Keratinocyte (primary cell): ENCODE measurements at regions not wholly inside any gene's neighbourhood (a gene's known extent, or its start where the extent isn't known, plus 50 kb on each side); places are given as distances from the start of the nearest gene placed in this dataset.

Source experiments
- EZH2 ChIP-seq: IDR thresholded peaks from one replicate; pipeline ENCODE4 v1.6.1; 2012; ENCODE audit warnings: inconsistent platforms, mild to moderate bottlenecking, low read length, moderate library complexity
- TF ChIP-seq, protein P1 (sequence below), 3 experiments: IDR thresholded peaks in 1 of 3; conservative IDR thresholded peaks in 1 of 3; optimal IDR thresholded peaks in 1 of 3; 2 replicates in 2 of 3; 3 replicates in 1 of 3; pipeline versions ENCODE3 to v1.5.1; 2011; ENCODE audit warnings: low read length in 3 of 3, mild to moderate bottlenecking in 3 of 3, moderate library complexity in 2 of 3, control low read depth in 1 of 3, inconsistent platforms in 1 of 3; ENCODE audit not compliant: insufficient read depth in 2 of 3; ENCODE audit errors: extremely low read depth in 1 of 3

DNA sequence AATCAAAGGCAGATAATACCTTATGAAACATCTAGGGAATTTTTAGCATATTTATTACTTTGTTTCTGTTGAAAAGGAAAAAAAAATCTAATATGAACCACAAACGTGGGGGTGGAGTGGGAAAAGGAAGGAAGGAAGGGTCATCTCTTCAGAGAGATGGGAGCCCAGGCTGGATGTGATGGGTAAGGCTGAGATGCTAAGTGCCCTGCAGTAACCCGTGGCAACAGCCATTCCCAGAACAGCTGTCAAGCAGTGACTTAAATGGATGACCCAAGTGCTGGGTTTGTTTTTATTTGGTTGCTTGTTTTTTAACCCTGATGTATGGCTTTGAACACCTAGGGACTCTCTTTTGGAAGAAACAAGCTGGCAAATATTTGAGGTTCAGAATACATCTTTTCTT, 50.7 kb upstream of the KLF7 start:
- TF ChIP-seq, protein P1, sequence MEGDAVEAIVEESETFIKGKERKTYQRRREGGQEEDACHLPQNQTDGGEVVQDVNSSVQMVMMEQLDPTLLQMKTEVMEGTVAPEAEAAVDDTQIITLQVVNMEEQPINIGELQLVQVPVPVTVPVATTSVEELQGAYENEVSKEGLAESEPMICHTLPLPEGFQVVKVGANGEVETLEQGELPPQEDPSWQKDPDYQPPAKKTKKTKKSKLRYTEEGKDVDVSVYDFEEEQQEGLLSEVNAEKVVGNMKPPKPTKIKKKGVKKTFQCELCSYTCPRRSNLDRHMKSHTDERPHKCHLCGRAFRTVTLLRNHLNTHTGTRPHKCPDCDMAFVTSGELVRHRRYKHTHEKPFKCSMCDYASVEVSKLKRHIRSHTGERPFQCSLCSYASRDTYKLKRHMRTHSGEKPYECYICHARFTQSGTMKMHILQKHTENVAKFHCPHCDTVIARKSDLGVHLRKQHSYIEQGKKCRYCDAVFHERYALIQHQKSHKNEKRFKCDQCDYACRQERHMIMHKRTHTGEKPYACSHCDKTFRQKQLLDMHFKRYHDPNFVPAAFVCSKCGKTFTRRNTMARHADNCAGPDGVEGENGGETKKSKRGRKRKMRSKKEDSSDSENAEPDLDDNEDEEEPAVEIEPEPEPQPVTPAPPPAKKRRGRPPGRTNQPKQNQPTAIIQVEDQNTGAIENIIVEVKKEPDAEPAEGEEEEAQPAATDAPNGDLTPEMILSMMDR (optimal IDR thresholded peaks at IDR 0.05 in 1 of 3, IDR thresholded peaks at IDR 0.05 in 1 of 3, conservative IDR thresholded peaks at IDR 0.05 in 1 of 3; ENCODE audit: extremely low read depth in 1 of 3, insufficient read depth in 2 of 3, low read length in 3 of 3) = no peak
- no peak for TF ChIP-seq EZH2
